ENCODE measurements at regions not wholly inside any gene's neighbourhood (a gene's known extent, or its start where the extent isn't known, plus 50 kb on each side); places are given as distances from the start of the nearest gene placed in this dataset.

DNA sequence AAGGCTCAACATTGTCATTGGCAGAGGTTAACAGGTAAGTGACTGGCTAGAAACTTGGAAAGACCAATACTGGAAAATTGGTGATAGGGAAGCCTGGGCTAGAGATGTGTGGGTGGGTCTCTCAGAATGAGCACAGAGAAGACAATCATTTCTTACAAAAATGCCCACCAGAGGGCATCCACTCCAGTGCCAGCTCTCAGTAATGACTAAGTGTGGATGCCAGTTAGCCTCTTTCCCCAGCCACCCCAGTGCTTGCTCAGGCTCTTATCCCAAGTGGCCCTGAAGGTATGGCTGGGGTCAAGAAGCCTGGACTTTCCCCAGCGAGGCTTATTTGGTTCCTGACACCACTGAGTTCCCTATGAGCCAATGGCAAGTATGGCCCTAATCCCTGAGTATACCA lies 115.9 kb upstream of the ST8SIA2 start:
- ChIA-PET CTCF (no interaction called here), RAD21 (ENCODE audit: low non-redundant PET in 1 of 2, low total read pairs in 2 of 2, uncharacterized antibody in 2 of 2, unreplicated experiment in 2 of 2) (no interaction called here), POLR2A (no interaction called here)
- no peaks in the 10 kb centered on the region for H3K9me2 ChIP-seq (ENCODE audit: insufficient read depth)
- H3K4me3 ChIP-seq (replicated peaks in 1 of 2; ENCODE audit: low read depth in 1 of 2, low read length in 2 of 2), result no peak overlapping the region
- H3K4me1 ChIP-seq (ENCODE audit: control insufficient read depth in 1 of 2, insufficient read depth in 2 of 2, low read length in 2 of 2), result no peaks in the 10 kb centered on the region
- peak; percentile 91 for ATAC-seq
- no peaks in the 10 kb centered on the region for H3K9me3 ChIP-seq (ENCODE audit: control insufficient read depth in 1 of 2, insufficient read depth in 1 of 2, low read depth in 1 of 2, low read length in 2 of 2)
- H4K20me1 ChIP-seq (ENCODE audit: insufficient read depth), result no peaks in the 10 kb centered on the region
- intact Hi-C loops (cut with micrococcal nuclease), result loop anchor here (2.0 kb wide), 2 partner anchors 181 to 437 kb away; no protein-coding TSS in a partner anchor
- no TSS peak for BruUV-seq (replicated peaks)
- peak; percentile 12 for DNase-seq (ENCODE audit: low read depth, low spot score)
- no peak overlapping the region for H3K4me2 ChIP-seq (ENCODE audit: low read length)
- H3K79me2 ChIP-seq (ENCODE audit: insufficient read depth, low read length), result no peaks in the 10 kb centered on the region
- peaks cover 39% of the 10 kb centered on the region; the same call in 1 of the 2 replicates for H3K27me3 ChIP-seq (ENCODE audit: insufficient read depth, low read length)
- no peak overlapping the region for H2AFZ ChIP-seq (ENCODE audit: low read depth, low read length, poor library complexity, severe bottlenecking)
- H3K9ac ChIP-seq (ENCODE audit: low read length), result no peak overlapping the region
- H3K36me3 ChIP-seq (ENCODE audit: control insufficient read depth in 1 of 2, insufficient read depth in 2 of 2, low read length in 2 of 2), result no peaks in the 10 kb centered on the region
- TF ChIP-seq RAD21 (IDR thresholded peaks at IDR 0.05; ENCODE audit: low read depth) (peak; percentile 28; the same call in 1 of the 2 replicates), YY1 (IDR thresholded peaks at IDR 0.05; ENCODE audit: extremely low read depth, insufficient replicate concordance, low read depth, low read length) (no peak), CTCF (IDR thresholded peaks at IDR 0.05 in 2 of 3, conservative IDR thresholded peaks at IDR 0.05 in 1 of 3; ENCODE audit: borderline replicate concordance in 1 of 3, insufficient read depth in 1 of 3, low read depth in 2 of 3, low read length in 2 of 3) (peak; percentile 26 to 47 (median 43); a peak in 4 of 6 replicates)
- TF ChIP-seq, protein P1, sequence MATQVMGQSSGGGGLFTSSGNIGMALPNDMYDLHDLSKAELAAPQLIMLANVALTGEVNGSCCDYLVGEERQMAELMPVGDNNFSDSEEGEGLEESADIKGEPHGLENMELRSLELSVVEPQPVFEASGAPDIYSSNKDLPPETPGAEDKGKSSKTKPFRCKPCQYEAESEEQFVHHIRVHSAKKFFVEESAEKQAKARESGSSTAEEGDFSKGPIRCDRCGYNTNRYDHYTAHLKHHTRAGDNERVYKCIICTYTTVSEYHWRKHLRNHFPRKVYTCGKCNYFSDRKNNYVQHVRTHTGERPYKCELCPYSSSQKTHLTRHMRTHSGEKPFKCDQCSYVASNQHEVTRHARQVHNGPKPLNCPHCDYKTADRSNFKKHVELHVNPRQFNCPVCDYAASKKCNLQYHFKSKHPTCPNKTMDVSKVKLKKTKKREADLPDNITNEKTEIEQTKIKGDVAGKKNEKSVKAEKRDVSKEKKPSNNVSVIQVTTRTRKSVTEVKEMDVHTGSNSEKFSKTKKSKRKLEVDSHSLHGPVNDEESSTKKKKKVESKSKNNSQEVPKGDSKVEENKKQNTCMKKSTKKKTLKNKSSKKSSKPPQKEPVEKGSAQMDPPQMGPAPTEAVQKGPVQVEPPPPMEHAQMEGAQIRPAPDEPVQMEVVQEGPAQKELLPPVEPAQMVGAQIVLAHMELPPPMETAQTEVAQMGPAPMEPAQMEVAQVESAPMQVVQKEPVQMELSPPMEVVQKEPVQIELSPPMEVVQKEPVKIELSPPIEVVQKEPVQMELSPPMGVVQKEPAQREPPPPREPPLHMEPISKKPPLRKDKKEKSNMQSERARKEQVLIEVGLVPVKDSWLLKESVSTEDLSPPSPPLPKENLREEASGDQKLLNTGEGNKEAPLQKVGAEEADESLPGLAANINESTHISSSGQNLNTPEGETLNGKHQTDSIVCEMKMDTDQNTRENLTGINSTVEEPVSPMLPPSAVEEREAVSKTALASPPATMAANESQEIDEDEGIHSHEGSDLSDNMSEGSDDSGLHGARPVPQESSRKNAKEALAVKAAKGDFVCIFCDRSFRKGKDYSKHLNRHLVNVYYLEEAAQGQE (IDR thresholded peaks at IDR 0.05; ENCODE audit: low read depth), result no peak
- H3K27ac ChIP-seq (ENCODE audit: low read depth, low read length), result no peak overlapping the region

Data from HCT116 (cell line).